Aorta (tissue), 5 donors: ENCODE measurements at regions not wholly inside any gene's neighbourhood (a gene's known extent, or its start where the extent isn't known, plus 50 kb on each side); places are given as distances from the start of the nearest gene placed in this dataset.
"Not testable (repeated sequence)": the region's sequence is repeated elsewhere in the genome, so short reads cannot be mapped to it uniquely, and the experiment has no call there.

Experiments used
- ATAC-seq: fragments of 200-7000 bp; cut with Tn5 transposase; one replicate; pipeline ENCODE4 v1.9.1; 2022; ENCODE audit warnings: moderate library complexity; ENCODE audit not compliant: low FRiP score
- DNase-seq, 2 donors: peaks; one replicate each; pipeline ENCODE4 v3.0.0-alpha.2; 2020
- H3K27ac ChIP-seq, 2 donors: one replicate each; pipeline ENCODE4 v1.5.1; 2013; ENCODE audit warnings: low read length in 2 of 2, mild to moderate bottlenecking in 2 of 2, moderate library complexity in 2 of 2, control low read depth in 1 of 2, inconsistent platforms in 1 of 2, low read depth in 1 of 2
- H3K27me3 ChIP-seq, 2 donors: one replicate each; pipeline ENCODE4 v1.6.1; 2013; ENCODE audit warnings: control low read depth in 1 of 2, low read length in 1 of 2, mild to moderate bottlenecking in 1 of 2, moderate library complexity in 1 of 2; ENCODE audit not compliant: insufficient read depth in 2 of 2, control insufficient read depth in 1 of 2
- H3K36me3 ChIP-seq, 2 donors: one replicate each; pipeline ENCODE4 v1.6.1; 2013; ENCODE audit warnings: control low read depth in 1 of 2, low read length in 1 of 2, mild to moderate bottlenecking in 1 of 2; ENCODE audit not compliant: insufficient read depth in 2 of 2, control insufficient read depth in 1 of 2
- H3K4me1 ChIP-seq, 2 donors: one replicate each; pipeline ENCODE4 v1.6.1; 2013; ENCODE audit warnings: low read length in 2 of 2, control low read depth in 1 of 2, mild to moderate bottlenecking in 1 of 2, moderate library complexity in 1 of 2; ENCODE audit not compliant: insufficient read depth in 2 of 2, control insufficient read depth in 1 of 2
- H3K4me3 ChIP-seq, 2 donors: one replicate each; pipeline ENCODE4 v1.5.1; 2013; ENCODE audit warnings: low read length in 2 of 2, control low read depth in 1 of 2, mild to moderate bottlenecking in 1 of 2
- H3K9me3 ChIP-seq: one replicate; pipeline ENCODE4 v1.6.1; 2013; ENCODE audit warnings: mild to moderate bottlenecking, low read length; ENCODE audit not compliant: control insufficient read depth
- WGBS, 2 donors: extraction: QIAGEN DNeasy Blood & Tissue Kit; methylation state at CpG; one replicate each; pipeline ENCODE4 v1.1.7; 2013; 5-methylcytosine and 5-hydroxymethylcytosine counted together
- intact Hi-C, 2 donors: fragments of 100-400 bp; cut with DNase I; formaldehyde crosslinking; loops; one replicate each; pipeline versions ENCODE4 v1.14.2 to v1.15.0; 2022
- donor health status: healthy with polysubstance abuse.
- donor health status: Bipolar disorder and iron deficiency.
- donor health status: DM: no; HTN: no; CAD: no.
- donor health status: DM: no; HTN: no; CAD: no.
- donor health status: DM: yes; HTN: yes; CAD: no.

- WGBS, 2 donors = 47 to 48% methylated on average over 3 of the region's 3 CpGs
- Histone ChIP-seq H3K27me3 (no peaks in the 10 kb centered on the region), H3K4me3 (no peak overlapping the region), H3K4me1 (no peaks in the 10 kb centered on the region), H3K36me3 (no peaks in the 10 kb centered on the region), H3K9me3 (no peaks in the 10 kb centered on the region), H3K27ac (no peak overlapping the region)
- ATAC-seq = no peak
- intact Hi-C loops = no loop called here
- no peak for DNase-seq
Measured at GRCh38 chr10:33015761-33016547, 57.9 kb upstream of the ITGB1 start.

DNA sequence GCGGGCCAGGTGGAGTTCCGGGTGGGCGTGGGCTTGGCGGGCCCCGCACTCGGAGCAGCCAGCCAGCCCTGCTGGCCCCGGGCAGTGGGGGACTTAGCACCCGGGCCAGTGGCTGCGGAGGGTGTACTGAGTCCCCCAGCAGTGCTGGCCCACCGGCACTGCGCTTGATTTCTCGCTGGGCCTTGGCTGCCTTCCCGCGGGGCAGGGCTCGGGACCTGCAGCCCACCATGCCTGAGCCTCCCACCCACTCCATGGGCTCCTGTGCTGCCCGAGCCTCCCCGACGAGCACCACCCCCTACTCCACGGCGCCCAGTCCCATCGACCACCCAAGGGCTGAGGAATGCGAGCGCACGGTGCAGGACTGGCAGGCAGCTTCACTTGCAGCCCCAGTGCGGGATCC lies 55.3 kb upstream of the ITGB1 start:
- H3K27ac ChIP-seq, intact Hi-C loops, H3K36me3 ChIP-seq, H3K9me3 ChIP-seq, H3K4me1 ChIP-seq, H3K4me3 ChIP-seq, H3K27me3 ChIP-seq, DNase-seq, ATAC-seq: not testable (repeated sequence)
- WGBS, 2 donors = 93 to 95% methylated on average over 17 to 25 of the region's 25 CpGs

DNA sequence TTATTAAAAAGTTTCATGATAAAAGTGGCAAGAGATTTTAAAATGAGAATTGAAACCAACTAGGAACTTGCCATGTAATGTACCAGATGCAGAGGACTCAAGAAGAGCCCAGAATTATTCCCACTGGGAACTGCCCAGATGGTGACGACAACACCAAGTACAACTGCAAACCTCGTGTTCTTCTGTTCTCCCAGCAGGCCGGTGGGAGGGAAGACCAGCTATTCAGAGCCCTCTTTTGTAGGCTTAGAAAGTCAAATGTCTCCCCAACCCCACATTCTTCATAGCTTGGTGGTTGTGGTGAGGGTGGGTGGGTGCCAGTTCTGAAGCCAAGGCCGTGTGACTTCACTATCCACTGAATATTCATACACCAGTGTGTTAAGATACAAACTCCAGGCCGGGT lies 54.3 kb upstream of the ITGB1 start:
- Histone ChIP-seq H3K4me3 (no peak overlapping the region), H3K4me1 (peaks cover 0 to 1% of the 10 kb centered on the region in 2 donors), H3K36me3 (no peaks in the 10 kb centered on the region), H3K27me3 (no peaks in the 10 kb centered on the region), H3K27ac (no peak overlapping the region), H3K9me3 (no peaks in the 10 kb centered on the region)
- WGBS, 2 donors = 76 to 77% methylated on average over 5 of the region's 5 CpGs
- no peak for DNase-seq
- no peak for ATAC-seq
- intact Hi-C loops = no loop called here

DNA sequence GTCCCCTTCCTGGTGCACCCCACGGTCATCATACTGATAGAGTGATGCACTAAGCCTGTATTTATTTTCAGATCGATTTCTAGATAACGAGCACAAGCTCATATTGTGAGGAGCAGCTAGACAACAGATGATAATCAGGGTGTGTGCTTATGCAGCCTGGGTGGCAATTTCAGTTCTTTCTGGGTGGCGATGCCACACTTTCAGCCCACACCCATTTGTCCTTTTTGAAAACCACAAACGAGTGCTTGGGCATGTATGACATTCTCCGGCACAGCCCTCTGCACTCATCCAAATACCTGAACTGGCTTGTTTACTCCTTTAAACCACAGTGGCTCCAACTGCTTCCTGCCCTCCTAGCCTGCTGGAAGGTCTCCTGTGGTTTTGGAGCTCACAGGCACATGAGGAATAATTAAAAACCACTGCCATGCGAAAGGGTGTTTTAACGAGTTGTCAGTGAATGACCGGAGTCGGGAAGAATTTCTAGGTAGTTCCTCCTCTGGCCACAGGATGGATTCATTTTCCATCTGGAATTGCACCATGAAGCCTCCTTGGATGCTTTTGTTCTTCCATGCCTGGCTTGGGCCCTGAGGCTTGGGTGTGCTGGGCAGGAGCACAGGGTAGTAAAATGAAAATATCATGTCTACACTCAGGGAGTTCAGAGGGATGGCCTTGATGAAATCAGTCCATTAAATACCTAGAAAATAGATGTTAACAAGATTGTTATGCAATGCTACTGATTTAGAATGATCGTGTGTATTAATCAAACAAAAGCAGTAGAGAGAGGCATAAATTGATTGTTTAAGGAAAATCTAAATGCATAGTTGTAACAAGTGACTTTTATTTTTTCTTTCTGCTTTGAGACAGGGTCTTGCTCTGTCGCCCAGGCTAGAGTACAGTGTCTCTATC lies 52.4 kb upstream of the ITGB1 start:
- Histone ChIP-seq H3K27me3 (no peaks in the 10 kb centered on the region), H3K9me3 (no peaks in the 10 kb centered on the region), H3K27ac (no peak overlapping the region), H3K4me3 (no peak overlapping the region), H3K4me1 (peaks cover 0 to 1% of the 10 kb centered on the region in 2 donors), H3K36me3 (no peaks in the 10 kb centered on the region)
- intact Hi-C loops = no loop called here
- 68 to 71% methylated on average over 12 of the region's 12 CpGs for WGBS, 2 donors
- DNase-seq = no peak
- ATAC-seq = no peak

DNA sequence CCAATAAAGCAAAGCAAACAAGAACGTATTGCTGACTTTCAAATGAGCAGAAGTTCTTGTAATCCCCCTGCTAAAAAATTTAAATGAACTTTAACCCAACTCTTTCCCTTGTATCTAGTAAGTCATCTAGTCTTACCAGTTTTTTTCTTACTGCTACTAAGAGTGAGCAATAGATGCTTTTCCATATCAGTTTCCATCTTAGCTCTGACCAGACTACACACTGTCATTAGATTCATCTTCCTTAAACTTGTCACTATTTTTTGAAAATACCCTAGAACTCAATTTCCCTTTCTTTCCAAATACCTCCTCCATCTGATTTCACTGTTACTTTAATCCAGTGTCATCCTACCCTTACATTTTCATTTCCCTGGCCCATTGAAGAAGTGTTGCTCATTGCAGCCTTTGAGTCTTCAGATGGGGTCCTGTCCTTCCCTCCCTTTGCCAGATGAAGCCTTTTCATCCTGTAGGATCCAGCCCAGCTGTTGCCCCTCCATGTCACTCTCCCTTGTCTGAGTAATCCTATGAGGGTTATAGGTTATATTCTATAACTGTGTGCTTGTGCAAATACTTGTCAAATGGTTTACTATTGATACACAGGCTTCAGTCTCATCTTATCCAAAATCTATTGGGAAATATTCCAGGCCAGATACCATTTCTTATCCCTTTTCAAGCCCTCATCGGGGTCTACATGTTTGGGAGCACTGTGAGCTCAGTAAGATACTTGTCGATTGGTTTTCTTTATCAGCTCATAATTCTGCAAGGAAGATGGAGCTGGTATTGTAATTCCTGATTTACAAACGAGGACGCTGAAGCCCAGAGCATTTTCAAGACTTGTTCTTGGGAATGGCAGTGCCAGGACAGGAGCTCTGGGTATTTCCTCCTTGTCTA lies 51.5 kb upstream of the ITGB1 start:
- DNase-seq (no peak), ATAC-seq (no peak)
- H3K27me3 ChIP-seq = no peaks in the 10 kb centered on the region
- no peak overlapping the region for H3K27ac ChIP-seq
- no peaks in the 10 kb centered on the region for H3K36me3 ChIP-seq
- intact Hi-C loops = loop anchor here (1.0 to 5.0 kb wide), 3 partner anchors 67 to 214 kb away; no protein-coding TSS in a partner anchor
- no peaks in the 10 kb centered on the region for H3K9me3 ChIP-seq
- no peak overlapping the region for H3K4me3 ChIP-seq
- WGBS, 2 donors = 63 to 67% methylated on average over 5 of the region's 5 CpGs
- peaks cover 0 to 1% of the 10 kb centered on the region in 2 donors for H3K4me1 ChIP-seq

DNA sequence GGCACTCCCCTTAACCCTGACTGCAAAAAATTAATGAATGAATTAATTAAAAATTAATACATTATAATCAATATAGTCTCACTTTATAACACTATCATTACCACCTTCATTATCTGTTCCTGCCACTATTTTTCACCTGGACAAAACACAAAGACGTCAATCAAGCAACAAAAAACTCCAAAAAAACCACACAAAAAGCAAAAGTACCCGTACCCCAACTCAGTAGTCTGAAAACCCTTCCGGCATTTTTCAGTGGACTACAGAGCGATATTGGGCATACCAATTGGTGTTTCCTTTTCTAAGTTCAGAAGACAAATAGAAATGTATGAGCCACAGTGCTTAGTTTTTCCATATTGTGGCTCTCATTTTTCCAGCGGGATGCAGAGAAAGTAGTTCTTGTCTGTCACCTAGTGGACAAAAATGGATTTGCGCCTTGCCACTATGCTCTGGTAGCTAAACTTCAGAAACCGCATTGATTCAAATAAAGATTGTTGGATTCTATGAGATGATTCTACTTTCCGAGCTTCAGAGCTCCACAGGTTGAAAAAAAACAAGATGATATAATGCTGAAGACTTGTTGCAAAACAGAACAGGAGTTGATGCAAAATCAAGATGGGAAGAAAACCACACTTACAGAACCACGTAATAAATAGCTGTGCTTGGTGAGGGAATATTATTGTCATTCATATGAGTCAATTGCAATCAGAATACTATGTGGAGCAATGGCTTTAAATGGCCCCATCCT lies 50.6 kb upstream of the ITGB1 start:
- Histone ChIP-seq H3K4me1 (peaks cover 0 to 1% of the 10 kb centered on the region in 2 donors), H3K27ac (no peak overlapping the region), H3K27me3 (no peaks in the 10 kb centered on the region), H3K9me3 (no peaks in the 10 kb centered on the region), H3K4me3 (no peak overlapping the region), H3K36me3 (no peaks in the 10 kb centered on the region)
- intact Hi-C loops = loop anchor here (1.0 to 5.0 kb wide), 3 partner anchors 66 to 213 kb away; no protein-coding TSS in a partner anchor
- DNase-seq (no peak), ATAC-seq (peak; percentile 72)
- WGBS, 2 donors = 12 to 14% methylated on average over 9 of the region's 9 CpGs

GRCh38 chr10:33007731-33008381 lies 49.8 kb upstream of the ITGB1 start:
- not testable (repeated sequence) for DNase-seq, H3K4me1 ChIP-seq, H3K27me3 ChIP-seq, H3K9me3 ChIP-seq, H3K4me3 ChIP-seq, H3K36me3 ChIP-seq, H3K27ac ChIP-seq, ATAC-seq
- 93% methylated on average over 9 of the region's 9 CpGs for WGBS, 2 donors
- intact Hi-C loops = loop anchor here in 1 of 2 donors (1.0 to 5.0 kb wide), 3 partner anchors 66 to 213 kb away; no protein-coding TSS in a partner anchor
